GM23338 (cell line): ENCODE measurements at regions not wholly inside any gene's neighbourhood (a gene's known extent, or its start where the extent isn't known, plus 50 kb on each side); places are given as distances from the start of the nearest gene placed in this dataset.
A peak's percentile ranks its signal among the peaks of the same experiment; 100 is the strongest.

Experiments
- ATAC-seq: fragments of 200-7000 bp; cut with Tn5 transposase; 3 replicates; pipeline ENCODE4 v1.9.1; 2020
- DNase-seq: peaks from one replicate; pipeline ENCODE4 v3.0.0-alpha.2; 2015; ENCODE audit warnings: low spot score
- H2AFZ ChIP-seq: fragments of 200-600 bp; sonication (generic); 2 replicates; pipeline ENCODE4 v1.8.0; 2016; ENCODE audit warnings: antibody characterized with exemption, mild to moderate bottlenecking, moderate library complexity
- H3F3A ChIP-seq: fragments of 200-600 bp; sonication (generic); replicated peaks from 2 replicates; pipeline ENCODE4 v1.8.0; 2017; ENCODE audit warnings: antibody characterized with exemption, mixed run types, low read depth
- H3K27ac ChIP-seq: fragments of 200-600 bp; sonication (generic); 2 replicates; pipeline ENCODE4 v1.6.1; 2016; ENCODE audit warnings: low read depth
- H3K27me3 ChIP-seq: fragments of 200-600 bp; sonication (generic); 2 replicates; pipeline ENCODE4 v1.8.0; 2016; ENCODE audit warnings: mild to moderate bottlenecking, mixed run types, moderate library complexity; ENCODE audit not compliant: insufficient read depth
- H3K36me3 ChIP-seq: fragments of 200-600 bp; sonication (generic); 2 replicates; pipeline ENCODE4 v1.8.0; 2016; ENCODE audit warnings: mild to moderate bottlenecking; ENCODE audit not compliant: insufficient read depth
- H3K4me1 ChIP-seq: fragments of 200-600 bp; sonication (generic); 2 replicates; pipeline ENCODE4 v1.8.0; 2016; ENCODE audit warnings: mild to moderate bottlenecking, moderate library complexity; ENCODE audit not compliant: insufficient read depth
- H3K4me2 ChIP-seq: fragments of 200-600 bp; sonication (generic); 2 replicates; pipeline ENCODE4 v1.7.1; 2017; ENCODE audit warnings: mixed run types
- H3K4me3 ChIP-seq: fragments of 200-600 bp; sonication (generic); 2 replicates; pipeline ENCODE4 v1.6.1; 2016; ENCODE audit warnings: mixed run types
- H3K79me2 ChIP-seq: fragments of 200-600 bp; sonication (generic); replicated peaks from 2 replicates; pipeline ENCODE4 v1.8.0; 2017; ENCODE audit warnings: mild to moderate bottlenecking; ENCODE audit not compliant: insufficient read depth
- H3K9me2 ChIP-seq: fragments of 200-600 bp; sonication (generic); 2 replicates; pipeline ENCODE4 v1.8.0; 2017; ENCODE audit not compliant: insufficient read depth
- H4K20me1 ChIP-seq: fragments of 200-600 bp; sonication (generic); replicated peaks from 2 replicates; pipeline ENCODE4 v1.8.0; 2017; ENCODE audit warnings: mild to moderate bottlenecking; ENCODE audit not compliant: insufficient read depth
- H3K27ac Mint-ChIP-seq: 2 replicates; pipeline ENCODE4 v1.8.0; 2020; ENCODE audit warnings: inconsistent platforms, mild to moderate bottlenecking, moderate library complexity, mixed read lengths
- H3K27me3 Mint-ChIP-seq: 3 replicates; pipeline ENCODE4 v1.8.0; 2022; ENCODE audit warnings: low read depth, mild to moderate bottlenecking, moderate library complexity, mixed read lengths, inconsistent platforms; ENCODE audit not compliant: insufficient read depth, poor library complexity
- H3K36me3 Mint-ChIP-seq: 3 replicates; pipeline ENCODE4 v1.8.0; 2021; ENCODE audit warnings: low read depth, mild to moderate bottlenecking, inconsistent platforms, moderate library complexity, mixed read lengths
- H3K4me1 Mint-ChIP-seq: 3 replicates; pipeline ENCODE4 v1.8.0; 2020; ENCODE audit warnings: mild to moderate bottlenecking, inconsistent platforms, mixed read lengths
- H3K4me3 Mint-ChIP-seq: 3 replicates; pipeline ENCODE4 v1.8.0; 2021; ENCODE audit warnings: moderate library complexity, mild to moderate bottlenecking, inconsistent platforms, mixed read lengths
- H3K9me3 Mint-ChIP-seq: 3 replicates; pipeline ENCODE4 v1.8.0; 2020; ENCODE audit warnings: moderate library complexity, mild to moderate bottlenecking, inconsistent platforms, mixed read lengths
- EZH2phosphoT487 ChIP-seq: fragments of 200-600 bp; sonication (generic); IDR thresholded peaks from one replicate; pipeline ENCODE4 v1.8.1; 2018; ENCODE audit warnings: antibody characterized with exemption; ENCODE audit not compliant: unreplicated experiment
- ZNF114 ChIP-seq: fragments of 250-450 bp; sonication (Bioruptor Pico); IDR thresholded peaks from 2 replicates; pipeline ENCODE4 v1.5.0; 2020; ENCODE audit warnings: mild to moderate bottlenecking, moderate library complexity
- TF ChIP-seq, protein P1 (sequence below): fragments of 250-450 bp; sonication (Bioruptor Pico); IDR thresholded peaks from 2 replicates; pipeline ENCODE4 v1.5.0; 2020; ENCODE audit warnings: mild to moderate bottlenecking, moderate library complexity

DNA sequence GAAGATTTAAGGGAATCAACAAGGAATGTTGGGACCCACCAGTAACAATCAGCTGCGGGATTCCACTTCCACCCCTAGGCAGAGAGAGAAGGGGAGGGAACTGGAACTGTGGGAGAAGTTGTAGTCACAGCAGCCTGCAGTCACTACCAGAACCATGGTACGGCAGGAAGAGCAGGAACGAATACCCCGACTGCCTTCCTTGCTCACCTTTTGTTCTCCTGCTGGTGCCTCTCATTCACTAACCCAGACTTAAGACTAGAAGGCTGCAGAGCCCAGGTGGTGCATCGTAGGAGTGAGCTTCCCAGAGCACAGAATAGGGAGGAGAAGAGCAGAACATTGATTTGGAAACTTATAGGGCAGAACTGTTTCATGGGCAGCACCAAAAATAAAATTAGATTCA lies 154.2 kb downstream of the DYRK2 start:
- Histone ChIP-seq H3K4me1 (peaks cover 18% of the 10 kb centered on the region), H3K36me3 (no peaks in the 10 kb centered on the region), H3K27ac (no peak overlapping the region), H3K9me2 (no peaks in the 10 kb centered on the region), H2AFZ (peak overlapping the region; percentile 15), H3F3A (no peaks in the 10 kb centered on the region), H3K79me2 (no peaks in the 10 kb centered on the region), H4K20me1 (no peaks in the 10 kb centered on the region), H3K4me3 (no peak overlapping the region), H3K27me3 (no peaks in the 10 kb centered on the region), H3K4me2 (no peak overlapping the region)
- ATAC-seq, result peak; percentile 88
- TF ChIP-seq, protein P1, sequence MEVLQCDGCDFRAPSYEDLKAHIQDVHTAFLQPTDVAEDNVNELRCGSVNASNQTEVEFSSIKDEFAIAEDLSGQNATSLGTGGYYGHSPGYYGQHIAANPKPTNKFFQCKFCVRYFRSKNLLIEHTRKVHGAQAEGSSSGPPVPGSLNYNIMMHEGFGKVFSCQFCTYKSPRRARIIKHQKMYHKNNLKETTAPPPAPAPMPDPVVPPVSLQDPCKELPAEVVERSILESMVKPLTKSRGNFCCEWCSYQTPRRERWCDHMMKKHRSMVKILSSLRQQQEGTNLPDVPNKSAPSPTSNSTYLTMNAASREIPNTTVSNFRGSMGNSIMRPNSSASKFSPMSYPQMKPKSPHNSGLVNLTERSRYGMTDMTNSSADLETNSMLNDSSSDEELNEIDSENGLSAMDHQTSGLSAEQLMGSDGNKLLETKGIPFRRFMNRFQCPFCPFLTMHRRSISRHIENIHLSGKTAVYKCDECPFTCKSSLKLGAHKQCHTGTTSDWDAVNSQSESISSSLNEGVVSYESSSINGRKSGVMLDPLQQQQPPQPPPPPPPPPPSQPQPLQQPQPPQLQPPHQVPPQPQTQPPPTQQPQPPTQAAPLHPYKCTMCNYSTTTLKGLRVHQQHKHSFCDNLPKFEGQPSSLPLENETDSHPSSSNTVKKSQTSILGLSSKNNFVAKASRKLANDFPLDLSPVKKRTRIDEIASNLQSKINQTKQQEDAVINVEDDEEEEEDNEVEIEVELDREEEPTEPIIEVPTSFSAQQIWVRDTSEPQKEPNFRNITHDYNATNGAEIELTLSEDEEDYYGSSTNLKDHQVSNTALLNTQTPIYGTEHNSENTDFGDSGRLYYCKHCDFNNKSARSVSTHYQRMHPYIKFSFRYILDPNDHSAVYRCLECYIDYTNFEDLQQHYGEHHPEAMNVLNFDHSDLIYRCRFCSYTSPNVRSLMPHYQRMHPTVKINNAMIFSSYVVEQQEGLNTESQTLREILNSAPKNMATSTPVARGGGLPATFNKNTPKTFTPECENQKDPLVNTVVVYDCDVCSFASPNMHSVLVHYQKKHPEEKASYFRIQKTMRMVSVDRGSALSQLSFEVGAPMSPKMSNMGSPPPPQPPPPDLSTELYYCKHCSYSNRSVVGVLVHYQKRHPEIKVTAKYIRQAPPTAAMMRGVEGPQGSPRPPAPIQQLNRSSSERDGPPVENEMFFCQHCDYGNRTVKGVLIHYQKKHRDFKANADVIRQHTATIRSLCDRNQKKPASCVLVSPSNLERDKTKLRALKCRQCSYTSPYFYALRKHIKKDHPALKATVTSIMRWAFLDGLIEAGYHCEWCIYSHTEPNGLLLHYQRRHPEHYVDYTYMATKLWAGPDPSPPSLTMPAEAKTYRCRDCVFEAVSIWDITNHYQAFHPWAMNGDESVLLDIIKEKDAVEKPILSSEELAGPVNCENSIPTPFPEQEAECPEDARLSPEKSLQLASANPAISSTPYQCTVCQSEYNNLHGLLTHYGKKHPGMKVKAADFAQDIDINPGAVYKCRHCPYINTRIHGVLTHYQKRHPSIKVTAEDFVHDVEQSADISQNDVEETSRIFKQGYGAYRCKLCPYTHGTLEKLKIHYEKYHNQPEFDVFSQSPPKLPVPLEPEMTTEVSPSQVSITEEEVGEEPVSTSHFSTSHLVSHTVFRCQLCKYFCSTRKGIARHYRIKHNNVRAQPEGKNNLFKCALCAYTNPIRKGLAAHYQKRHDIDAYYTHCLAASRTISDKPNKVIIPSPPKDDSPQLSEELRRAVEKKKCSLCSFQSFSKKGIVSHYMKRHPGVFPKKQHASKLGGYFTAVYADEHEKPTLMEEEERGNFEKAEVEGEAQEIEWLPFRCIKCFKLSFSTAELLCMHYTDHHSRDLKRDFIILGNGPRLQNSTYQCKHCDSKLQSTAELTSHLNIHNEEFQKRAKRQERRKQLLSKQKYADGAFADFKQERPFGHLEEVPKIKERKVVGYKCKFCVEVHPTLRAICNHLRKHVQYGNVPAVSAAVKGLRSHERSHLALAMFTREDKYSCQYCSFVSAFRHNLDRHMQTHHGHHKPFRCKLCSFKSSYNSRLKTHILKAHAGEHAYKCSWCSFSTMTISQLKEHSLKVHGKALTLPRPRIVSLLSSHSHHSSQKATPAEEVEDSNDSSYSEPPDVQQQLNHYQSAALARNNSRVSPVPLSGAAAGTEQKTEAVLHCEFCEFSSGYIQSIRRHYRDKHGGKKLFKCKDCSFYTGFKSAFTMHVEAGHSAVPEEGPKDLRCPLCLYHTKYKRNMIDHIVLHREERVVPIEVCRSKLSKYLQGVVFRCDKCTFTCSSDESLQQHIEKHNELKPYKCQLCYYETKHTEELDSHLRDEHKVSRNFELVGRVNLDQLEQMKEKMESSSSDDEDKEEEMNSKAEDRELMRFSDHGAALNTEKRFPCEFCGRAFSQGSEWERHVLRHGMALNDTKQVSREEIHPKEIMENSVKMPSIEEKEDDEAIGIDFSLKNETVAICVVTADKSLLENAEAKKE (CRISPR knock-in tag), result 0 out of 2 replicates have a peak, but pooled peaks have one; percentile 68
- no peak for TF ChIP-seq ZNF114
- H3K36me3 Mint-ChIP-seq, result no peaks in the 10 kb centered on the region
- no peaks in the 10 kb centered on the region for H3K27me3 Mint-ChIP-seq
- no peak overlapping the region for H3K27ac Mint-ChIP-seq
- H3K4me3 Mint-ChIP-seq, result no peak overlapping the region
- H3K4me1 Mint-ChIP-seq, result peaks cover 8% of the 10 kb centered on the region
- DNase-seq, result peak; percentile 14
- H3K9me3 Mint-ChIP-seq, result no peaks in the 10 kb centered on the region

DNA sequence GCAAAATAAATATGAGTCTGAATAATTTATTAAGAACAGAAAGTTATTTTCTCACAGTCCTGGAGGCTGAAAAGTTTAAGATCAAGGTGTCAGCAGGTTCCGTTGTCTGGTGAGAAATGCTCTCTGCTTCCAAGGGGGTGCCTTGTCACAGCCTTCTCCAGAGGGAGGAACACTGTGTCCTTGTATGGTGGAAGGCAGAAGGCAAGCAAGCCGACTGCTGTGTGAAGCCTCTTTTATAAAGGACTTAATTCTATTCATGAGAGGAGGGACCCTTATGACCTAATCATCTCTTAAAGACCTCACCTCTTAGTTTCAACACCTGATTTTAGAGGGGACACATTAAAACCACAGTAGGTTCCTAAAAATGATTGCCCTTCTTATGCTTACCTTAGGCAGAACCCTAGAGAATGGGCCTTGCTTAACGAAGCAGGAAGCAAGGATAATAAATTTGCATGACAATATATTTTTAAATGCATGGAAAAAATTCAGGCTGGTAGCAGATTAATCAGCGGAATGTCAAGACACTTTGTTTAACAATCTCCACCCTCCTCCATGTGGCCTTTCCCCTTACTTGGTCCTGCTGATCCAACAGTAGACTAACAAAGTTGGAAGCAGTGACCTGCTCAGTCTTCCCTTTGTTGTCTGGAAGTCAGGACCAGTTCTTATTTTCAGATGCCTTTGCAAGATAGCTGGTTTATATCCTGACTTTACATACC lies 154.9 kb downstream of the DYRK2 start:
- Mint-ChIP-seq H3K27me3 (no peaks in the 10 kb centered on the region), H3K9me3 (no peaks in the 10 kb centered on the region), H3K4me3 (no peak overlapping the region), H3K36me3 (no peaks in the 10 kb centered on the region), H3K4me1 (peaks cover 8% of the 10 kb centered on the region), H3K27ac (no peak overlapping the region)
- no peak overlapping the region for H3K27ac ChIP-seq
- TF ChIP-seq, protein P1 (CRISPR knock-in tag), result peak; percentile 57; the same call in 1 of the 2 replicates
- no peak for TF ChIP-seq EZH2phosphoT487
- no peaks in the 10 kb centered on the region for H3K79me2 ChIP-seq
- no peaks in the 10 kb centered on the region for H4K20me1 ChIP-seq
- DNase-seq, result peak; percentile 44
- no peaks in the 10 kb centered on the region for H3K9me2 ChIP-seq
- H3K36me3 ChIP-seq, result no peaks in the 10 kb centered on the region
- ATAC-seq, result peak; percentile 57
- no peak overlapping the region for H3K4me3 ChIP-seq
- H3K4me1 ChIP-seq, result peaks cover 18% of the 10 kb centered on the region
- H2AFZ ChIP-seq, result no peak overlapping the region; the same call in 1 of the 2 replicates
- H3K27me3 ChIP-seq, result no peaks in the 10 kb centered on the region
- no peaks in the 10 kb centered on the region for H3F3A ChIP-seq
- peak overlapping the region; percentile 19; the same call in 1 of the 2 replicates for H3K4me2 ChIP-seq
